Muscle of leg (tissue), 3 donors: ENCODE measurements at regions not wholly inside any gene's neighbourhood (a gene's known extent, or its start where the extent isn't known, plus 50 kb on each side); places are given as distances from the start of the nearest gene placed in this dataset.

Experiments used
- DNase-seq: peaks from one replicate; pipeline ENCODE4 v3.0.0; 2013
- H3K27ac ChIP-seq: one replicate; pipeline ENCODE4 v1.5.1; 2013; ENCODE audit warnings: mild to moderate bottlenecking, low read length, control low read depth
- H3K27me3 ChIP-seq: one replicate; pipeline ENCODE4 v1.6.1; 2013; ENCODE audit warnings: low read length; ENCODE audit not compliant: control insufficient read depth, insufficient read depth
- H3K36me3 ChIP-seq: one replicate; pipeline ENCODE4 v1.6.1; 2013; ENCODE audit warnings: low read length; ENCODE audit not compliant: control insufficient read depth, insufficient read depth
- H3K4me1 ChIP-seq: one replicate; pipeline ENCODE4 v1.6.1; 2013; ENCODE audit warnings: low read length; ENCODE audit not compliant: control insufficient read depth, insufficient read depth
- H3K4me3 ChIP-seq: one replicate; pipeline ENCODE4 v1.5.1; 2013; ENCODE audit warnings: low read length, control low read depth
- H3K9me3 ChIP-seq: replicated peaks from 2 replicates; pipeline ENCODE4 v1.6.1; 2013; ENCODE audit warnings: low read depth, low read length; ENCODE audit not compliant: control insufficient read depth
- whole genome bisulfite sequencing: methylation state at CpG from one replicate; pipeline ENCODE4 v1.1.5; 2013; ENCODE audit warnings: missing lambda C conversion rate; ENCODE audit not compliant: insufficient coverage; 5-methylcytosine and 5-hydroxymethylcytosine counted together

DNA sequence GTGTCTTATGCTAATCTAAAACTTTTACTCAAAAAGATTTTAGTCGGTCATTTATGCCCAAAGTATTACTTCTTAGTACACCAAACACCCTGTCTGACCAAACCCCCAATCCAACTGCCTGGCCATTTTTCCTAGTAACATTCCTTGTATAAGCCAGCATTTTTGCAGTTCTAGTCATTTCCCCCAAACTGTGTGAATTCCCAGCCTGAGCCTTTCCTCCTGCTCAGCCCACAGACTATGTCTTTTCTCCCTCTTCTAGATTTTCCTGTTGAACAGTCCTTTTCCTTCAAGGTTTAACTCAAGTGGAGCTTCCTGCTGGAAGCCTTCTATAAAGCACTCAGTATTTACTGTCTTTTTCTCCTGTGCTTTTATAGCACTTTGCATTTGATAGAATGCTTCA, 843.8 kb downstream of the USP25 start:
- Histone ChIP-seq H3K4me1 (peaks cover 2% of the 10 kb centered on the region), H3K4me3 (no peak overlapping the region), H3K27ac (peak overlapping the region; percentile 22), H3K27me3 (no peaks in the 10 kb centered on the region), H3K9me3 (no peaks in the 10 kb centered on the region), H3K36me3 (no peaks in the 10 kb centered on the region)
- DNase-seq = peak; percentile 49
- 77% methylated on average over 1 of the region's 1 CpG for WGBS

GRCh38 chr21:16577975-16578374, 848.2 kb downstream of the USP25 start:
- H3K9me3 ChIP-seq = no peaks in the 10 kb centered on the region
- DNase-seq = peak; percentile 54
- WGBS = no CpG with 5 or more reads among the region's 1 CpG

GRCh38 chr21:16578912-16579311, 849.1 kb downstream of the USP25 start:
- no CpG with 5 or more reads among the region's 3 CpGs for WGBS
- no peak overlapping the region for H3K4me3 ChIP-seq
- no peaks in the 10 kb centered on the region for H3K9me3 ChIP-seq
- H3K27ac ChIP-seq = peak overlapping the region; percentile 89
- H3K4me1 ChIP-seq = peaks cover 9% of the 10 kb centered on the region
- peak; percentile 71 for DNase-seq
- no peaks in the 10 kb centered on the region for H3K36me3 ChIP-seq
- H3K27me3 ChIP-seq = no peaks in the 10 kb centered on the region

More at GRCh38 chr21:16577975-16578374, 848.2 kb downstream of the USP25 start:
- H3K27me3 ChIP-seq = no peaks in the 10 kb centered on the region
- H3K4me1 ChIP-seq = peaks cover 9% of the 10 kb centered on the region
- H3K4me3 ChIP-seq = no peak overlapping the region
- peak overlapping the region; percentile 6 for H3K27ac ChIP-seq
- H3K36me3 ChIP-seq = no peaks in the 10 kb centered on the region

DNA sequence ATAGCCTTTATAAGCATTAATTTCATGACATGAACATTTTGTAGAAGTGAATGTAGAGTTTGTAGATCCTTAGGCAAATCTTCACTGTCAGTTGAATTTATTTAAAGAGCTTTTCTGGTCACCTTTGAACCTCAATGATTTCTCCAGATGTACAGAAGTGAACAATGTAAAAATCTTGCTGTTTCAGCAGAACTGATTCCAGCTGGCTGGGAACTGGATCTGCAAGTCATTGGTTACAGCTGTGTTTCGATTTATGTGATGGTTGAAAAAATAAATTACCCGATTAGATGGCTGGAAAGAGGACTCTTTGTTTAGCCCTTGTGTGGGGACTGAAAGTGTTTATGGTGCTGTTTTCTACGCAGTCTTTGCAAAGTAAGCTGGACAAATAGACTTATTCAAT, 849.8 kb downstream of the USP25 start:
- Histone ChIP-seq H3K9me3 (no peaks in the 10 kb centered on the region), H3K4me3 (no peak overlapping the region), H3K4me1 (peaks cover 9% of the 10 kb centered on the region), H3K36me3 (no peaks in the 10 kb centered on the region), H3K27me3 (no peaks in the 10 kb centered on the region), H3K27ac (peak overlapping the region; percentile 89)
- WGBS = 8% methylated on average over 2 of the region's 3 CpGs
- DNase-seq = peak; percentile 99

- H3K4me3 ChIP-seq = no peak overlapping the region
- H3K9me3 ChIP-seq = no peaks in the 10 kb centered on the region
- H3K36me3 ChIP-seq = no peaks in the 10 kb centered on the region
- H3K27ac ChIP-seq = peak overlapping the region; percentile 89
- no peaks in the 10 kb centered on the region for H3K27me3 ChIP-seq
- no CpG with 5 or more reads among the region's 2 CpGs for WGBS
- peak; percentile 54 for DNase-seq
- H3K4me1 ChIP-seq = peaks cover 9% of the 10 kb centered on the region
These were observed 850.9 kb downstream of the USP25 start for GRCh38 chr21:16580661-16581060.

DNA sequence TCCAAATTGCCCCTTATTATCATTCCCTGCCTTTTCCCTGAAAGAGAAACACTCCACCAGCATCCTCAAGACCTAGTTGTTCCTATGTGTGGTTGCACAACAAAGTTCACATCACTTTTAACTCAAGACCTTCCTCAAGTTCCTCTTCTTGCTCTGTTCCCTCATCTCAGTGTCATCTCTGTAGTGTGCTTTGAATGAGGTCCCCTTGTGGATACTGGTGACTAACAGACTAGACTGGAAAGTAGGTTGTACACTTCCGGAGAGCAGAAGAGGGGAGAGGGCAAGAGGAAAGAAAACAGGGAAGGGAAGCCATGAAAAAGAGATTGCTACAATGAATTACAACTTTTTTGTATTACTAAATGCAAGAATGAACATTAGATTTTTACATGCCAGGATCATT, 853.8 kb downstream of the USP25 start:
- H3K4me3 ChIP-seq = no peak overlapping the region
- peaks cover 18% of the 10 kb centered on the region for H3K4me1 ChIP-seq
- WGBS = no CpG with 5 or more reads among the region's 1 CpG
- H3K36me3 ChIP-seq = no peaks in the 10 kb centered on the region
- no peaks in the 10 kb centered on the region for H3K9me3 ChIP-seq
- H3K27me3 ChIP-seq = no peaks in the 10 kb centered on the region
- no peak overlapping the region for H3K27ac ChIP-seq
- DNase-seq = no peak

GRCh38 chr21:16584756-16585155, 855.0 kb downstream of the USP25 start:
- peaks cover 14% of the 10 kb centered on the region for H3K4me1 ChIP-seq
- WGBS = no CpG with 5 or more reads among the region's 1 CpG

DNA sequence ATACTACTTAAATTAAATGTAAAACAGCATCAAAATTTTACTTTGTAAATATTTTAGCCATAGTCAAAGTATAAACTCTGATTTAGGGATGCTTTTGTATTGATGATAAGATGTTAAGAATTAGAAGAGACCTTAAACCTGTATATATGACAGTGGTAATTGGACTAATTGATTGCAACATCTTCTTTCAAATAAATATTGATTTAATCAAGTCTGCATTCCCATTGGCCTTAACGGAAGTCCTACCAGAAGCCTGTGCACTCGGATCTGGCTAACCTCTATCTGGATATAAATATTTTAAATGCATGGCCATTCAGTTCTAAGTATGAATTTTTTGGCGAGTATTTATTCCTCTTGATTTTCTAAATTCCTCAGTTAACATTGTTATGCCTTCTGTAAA, 856.1 kb downstream of the USP25 start:
- no CpG with 5 or more reads among the region's 3 CpGs for WGBS
- no peak overlapping the region for H3K4me3 ChIP-seq
- H3K36me3 ChIP-seq = no peaks in the 10 kb centered on the region
- H3K27me3 ChIP-seq = no peaks in the 10 kb centered on the region
- no peaks in the 10 kb centered on the region for H3K9me3 ChIP-seq
- H3K4me1 ChIP-seq = peaks cover 12% of the 10 kb centered on the region
- peak overlapping the region; percentile 22 for H3K27ac ChIP-seq
- no peak for DNase-seq

More at GRCh38 chr21:16584756-16585155, 855.0 kb downstream of the USP25 start:
- no peaks in the 10 kb centered on the region for H3K36me3 ChIP-seq
- H3K4me3 ChIP-seq = no peak overlapping the region
- no peaks in the 10 kb centered on the region for H3K9me3 ChIP-seq
- H3K27ac ChIP-seq = peak overlapping the region; percentile 9
- no peaks in the 10 kb centered on the region for H3K27me3 ChIP-seq
- DNase-seq = peak; percentile 69

DNA sequence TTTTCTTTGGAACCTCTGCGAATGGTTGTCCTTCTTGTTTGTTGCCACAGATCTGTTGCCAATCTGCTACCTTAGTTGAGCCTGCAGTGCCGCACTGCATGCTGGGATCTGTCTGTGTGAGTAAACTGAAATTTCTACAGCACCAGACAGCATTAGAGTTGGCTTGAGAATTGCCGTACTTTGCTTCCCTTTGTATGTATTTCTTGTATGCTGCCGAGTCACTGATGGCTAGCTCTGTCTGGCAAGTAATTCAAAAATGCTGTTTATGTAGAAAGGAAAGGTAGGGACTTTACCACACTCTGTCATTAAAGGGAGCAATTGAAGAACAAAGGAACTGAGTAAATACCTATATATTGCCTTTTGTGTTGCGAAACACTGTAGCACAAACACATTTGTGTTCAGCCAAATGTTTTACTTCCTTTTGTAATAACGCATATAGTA, 857.4 kb downstream of the USP25 start:
- H3K9me3 ChIP-seq = no peaks in the 10 kb centered on the region
- peak; percentile 85 for DNase-seq
- H3K36me3 ChIP-seq = no peaks in the 10 kb centered on the region
- no peaks in the 10 kb centered on the region for H3K27me3 ChIP-seq
- no peak overlapping the region for H3K4me3 ChIP-seq
- H3K4me1 ChIP-seq = peaks cover 12% of the 10 kb centered on the region
- no CpG with 5 or more reads among the region's 6 CpGs for WGBS
- peak overlapping the region; percentile 80 for H3K27ac ChIP-seq

- H3K27me3 ChIP-seq = no peaks in the 10 kb centered on the region
- H3K4me1 ChIP-seq = peaks cover 12% of the 10 kb centered on the region
- H3K27ac ChIP-seq = peak overlapping the region; percentile 80
- 21% methylated on average over 6 of the region's 7 CpGs for WGBS
- H3K4me3 ChIP-seq = peak overlapping the region; percentile 31
- H3K9me3 ChIP-seq = no peaks in the 10 kb centered on the region
- DNase-seq = peak; percentile 78
- H3K36me3 ChIP-seq = no peaks in the 10 kb centered on the region
These were observed 858.0 kb downstream of the USP25 start for GRCh38 chr21:16587681-16588375.
